NCI-H1417 treated with DMSO at 0.1 percent for 48 hours (cell line): ENCODE measurements at regions not wholly inside any gene's neighbourhood (a gene's known extent, or its start where the extent isn't known, plus 50 kb on each side); places are given as distances from the start of the nearest gene placed in this dataset.

Experiments
- DNase-seq: peaks from one replicate; lab custom pipeline; 2025; lab: John Stamatoyannopoulos, UW

- DNase-seq = no peak
These were observed 258.2 kb upstream of the TNRC6C start for GRCh38 chr17:77700165-77700881.

DNA sequence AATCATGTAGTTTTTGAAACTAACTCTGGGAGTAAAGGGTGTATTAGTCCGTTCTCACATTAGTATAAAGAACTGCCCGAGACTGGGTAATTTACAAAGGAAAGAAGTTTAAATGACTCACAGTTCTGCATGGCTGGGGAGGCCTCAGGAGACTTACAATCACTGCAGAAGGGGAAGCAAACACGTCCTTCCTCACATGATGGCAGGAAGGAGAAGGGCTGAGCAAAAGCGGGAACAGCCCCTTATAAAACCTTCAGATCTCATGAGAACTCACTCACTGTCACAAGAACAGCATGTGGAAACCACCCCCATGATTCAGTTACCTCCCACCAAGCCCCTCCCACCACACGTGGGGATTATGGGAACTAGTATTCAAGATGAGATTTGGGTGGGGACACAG is 256.5 kb upstream of the TNRC6C start:
- no peak for DNase-seq

GRCh38 chr17:77704048-77704815 is 254.3 kb upstream of the TNRC6C start:
- DNase-seq = no peak

DNA sequence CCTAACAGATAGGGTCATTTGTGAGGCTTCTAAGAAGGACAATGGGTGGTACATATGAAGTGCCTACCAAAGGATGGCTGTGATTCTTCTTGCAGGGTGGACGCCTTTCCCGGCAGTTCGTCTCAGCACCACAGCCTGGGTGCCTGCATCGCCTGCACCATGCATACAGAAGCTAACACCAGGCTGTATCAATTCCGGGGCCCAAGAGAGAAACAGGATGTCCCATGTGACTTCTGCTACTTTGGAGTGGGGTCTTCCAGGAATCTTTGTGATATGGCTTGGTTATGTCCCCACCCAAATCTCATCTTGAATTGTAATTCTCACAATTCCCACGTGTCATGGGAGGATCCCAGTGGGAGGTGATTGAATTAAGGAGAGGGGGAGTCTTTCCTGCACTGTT is 251.6 kb upstream of the TNRC6C start:
- no peak for DNase-seq

- no peak for DNase-seq
These were observed 251.0 kb upstream of the TNRC6C start for GRCh38 chr17:77707546-77707945.

DNA sequence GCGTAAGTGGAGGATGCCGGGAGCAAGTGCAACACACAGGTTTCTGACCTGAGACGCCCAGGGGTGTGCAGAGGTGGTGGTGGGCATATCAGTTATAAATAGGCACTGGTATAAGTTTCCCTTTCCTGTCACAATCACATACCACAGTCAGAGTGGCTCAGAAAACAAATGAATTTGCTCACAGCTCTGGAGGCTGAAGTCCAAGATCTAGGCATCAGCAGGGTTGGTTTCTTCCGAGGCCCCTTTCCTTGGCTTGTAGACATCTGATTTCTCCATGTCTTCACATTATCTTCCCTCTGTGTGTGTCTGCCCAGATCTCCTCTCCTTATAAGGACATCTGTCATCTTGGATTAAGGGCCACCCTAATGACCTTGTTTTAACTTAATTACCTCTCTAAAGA is 250.5 kb upstream of the TNRC6C start:
- DNase-seq = no peak

DNA sequence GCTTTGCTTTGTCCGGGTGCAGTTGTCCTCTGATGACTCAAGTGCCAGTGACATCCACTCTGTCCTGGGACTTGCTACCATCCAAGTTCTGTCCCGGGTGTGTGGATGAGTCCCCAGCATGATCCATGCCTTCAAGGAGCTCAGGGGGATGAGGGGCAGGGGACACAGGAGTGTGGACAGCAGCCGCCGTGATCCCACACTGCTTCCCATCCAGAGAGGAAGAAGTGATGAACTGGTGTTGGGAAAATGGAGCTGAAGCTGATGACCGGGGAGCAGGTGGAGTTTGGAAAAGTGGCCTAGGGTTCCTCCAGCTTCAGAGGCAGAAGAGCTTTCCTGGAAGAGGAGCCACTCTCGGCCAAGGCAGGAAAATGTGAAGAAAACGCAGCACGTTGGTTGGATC is 249.6 kb upstream of the TNRC6C start:
- DNase-seq = no peak

DNA sequence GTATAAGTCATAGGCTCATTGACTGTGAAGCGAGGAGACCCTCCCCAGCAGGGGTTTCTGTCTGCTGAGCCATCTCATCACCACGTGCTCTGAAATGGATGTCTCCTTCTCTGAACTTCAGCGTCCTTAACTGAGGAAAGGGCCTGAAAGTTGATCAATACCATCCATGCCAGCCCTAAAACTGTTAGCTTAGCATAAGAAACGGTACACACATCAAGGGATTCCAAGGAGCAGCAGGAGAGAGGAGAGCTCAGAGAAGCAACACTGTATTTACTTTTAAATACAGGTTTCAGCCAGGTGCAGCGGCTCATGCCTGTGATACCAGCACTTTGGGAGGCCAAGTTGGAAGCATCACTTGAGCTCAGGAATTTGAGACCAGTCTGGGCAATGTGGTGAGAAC is 248.9 kb upstream of the TNRC6C start:
- DNase-seq = no peak

- no peak for DNase-seq
These were observed 245.9 kb upstream of the TNRC6C start for GRCh38 chr17:77712578-77712977.

DNA sequence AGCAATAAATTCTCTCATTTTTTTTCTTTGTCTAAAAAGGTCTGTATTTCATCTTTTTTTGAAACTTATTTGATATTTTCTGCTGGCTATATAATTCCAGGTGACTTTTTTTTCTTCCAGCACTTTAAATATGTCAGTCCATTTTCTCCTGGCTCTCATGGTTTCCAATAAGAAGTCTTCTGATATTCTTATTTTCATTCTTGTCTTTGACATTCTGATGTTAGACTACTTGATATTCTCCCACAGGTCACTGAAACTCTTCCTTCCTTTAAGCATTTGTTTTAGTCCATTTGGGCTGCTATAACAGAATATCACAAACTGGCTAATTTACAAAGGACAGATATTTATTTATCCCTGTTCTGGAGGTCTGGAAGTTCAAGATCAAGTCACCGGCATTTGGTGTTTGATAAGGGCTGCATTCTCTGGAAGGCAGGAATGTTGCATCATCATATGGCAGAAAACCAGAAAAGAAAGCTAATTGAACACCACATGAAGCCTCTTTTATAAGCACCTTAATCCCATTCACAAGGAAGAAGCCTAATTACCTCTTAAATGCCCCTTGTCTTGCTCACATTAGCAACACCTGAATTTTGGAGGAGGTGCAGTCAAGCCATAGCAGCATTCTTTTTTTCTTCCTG is 242.1 kb upstream of the TNRC6C start:
- DNase-seq = no peak

GRCh38 chr17:77717941-77718668 is 240.4 kb upstream of the TNRC6C start:
- no peak for DNase-seq

- DNase-seq = no peak
These were observed 239.9 kb upstream of the TNRC6C start for GRCh38 chr17:77718669-77718961.

DNA sequence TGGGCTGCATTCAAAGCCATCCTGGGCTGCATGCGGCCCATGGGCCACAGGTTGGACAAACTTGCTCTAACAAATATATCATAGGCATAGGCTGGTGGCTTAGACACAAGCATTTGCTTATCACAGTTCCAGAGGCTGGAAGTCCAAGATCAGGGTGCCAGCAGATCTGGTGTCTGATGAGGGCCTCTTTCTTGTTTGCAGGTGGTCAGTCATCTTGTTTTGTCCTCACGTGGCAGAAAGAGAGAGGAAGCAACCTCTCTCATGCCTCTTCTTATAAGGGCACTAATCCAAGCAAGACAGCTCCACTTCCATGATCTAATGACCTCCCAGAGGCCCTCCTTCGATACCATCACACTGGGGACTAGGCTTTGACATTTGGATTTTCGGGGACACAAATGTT is 238.7 kb upstream of the TNRC6C start:
- no peak for DNase-seq

GRCh38 chr17:77720946-77721845 is 237.3 kb upstream of the TNRC6C start:
- DNase-seq = no peak

DNA sequence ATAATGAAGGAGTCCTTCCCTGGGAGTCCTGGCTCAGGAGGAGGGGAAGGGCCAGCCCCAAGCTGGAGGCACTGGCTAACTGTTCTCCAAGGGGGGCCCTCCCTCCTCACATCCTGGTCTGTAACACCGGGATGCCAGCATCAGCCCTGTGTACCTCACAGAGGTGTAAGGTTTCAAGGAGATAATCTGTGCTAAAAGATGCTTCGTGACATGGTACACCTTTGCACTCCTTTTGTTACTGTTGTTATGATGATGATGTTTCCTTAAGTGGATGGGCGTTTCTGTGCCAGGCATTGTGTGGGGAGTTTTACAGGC is 236.7 kb upstream of the TNRC6C start:
- DNase-seq = no peak

DNA sequence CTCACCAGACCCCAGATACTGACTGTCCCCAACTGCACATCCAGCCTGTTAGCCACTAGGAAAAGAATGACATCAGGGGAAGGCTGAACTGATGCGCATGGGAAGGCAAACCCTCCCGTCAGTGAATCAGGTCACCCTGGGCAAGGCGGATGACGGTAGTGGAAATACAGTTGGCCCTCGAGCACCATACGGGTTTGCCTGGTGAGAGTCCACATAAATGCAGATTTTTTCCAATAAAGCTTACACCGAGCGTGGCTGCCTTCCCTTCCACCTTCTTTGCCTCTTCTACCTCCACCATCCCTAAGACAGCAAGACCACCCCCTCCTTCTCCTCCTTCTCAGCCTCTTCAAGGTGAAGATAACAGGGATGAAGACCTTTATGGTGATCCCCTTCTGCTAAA is 236.1 kb upstream of the TNRC6C start:
- DNase-seq = no peak

DNA sequence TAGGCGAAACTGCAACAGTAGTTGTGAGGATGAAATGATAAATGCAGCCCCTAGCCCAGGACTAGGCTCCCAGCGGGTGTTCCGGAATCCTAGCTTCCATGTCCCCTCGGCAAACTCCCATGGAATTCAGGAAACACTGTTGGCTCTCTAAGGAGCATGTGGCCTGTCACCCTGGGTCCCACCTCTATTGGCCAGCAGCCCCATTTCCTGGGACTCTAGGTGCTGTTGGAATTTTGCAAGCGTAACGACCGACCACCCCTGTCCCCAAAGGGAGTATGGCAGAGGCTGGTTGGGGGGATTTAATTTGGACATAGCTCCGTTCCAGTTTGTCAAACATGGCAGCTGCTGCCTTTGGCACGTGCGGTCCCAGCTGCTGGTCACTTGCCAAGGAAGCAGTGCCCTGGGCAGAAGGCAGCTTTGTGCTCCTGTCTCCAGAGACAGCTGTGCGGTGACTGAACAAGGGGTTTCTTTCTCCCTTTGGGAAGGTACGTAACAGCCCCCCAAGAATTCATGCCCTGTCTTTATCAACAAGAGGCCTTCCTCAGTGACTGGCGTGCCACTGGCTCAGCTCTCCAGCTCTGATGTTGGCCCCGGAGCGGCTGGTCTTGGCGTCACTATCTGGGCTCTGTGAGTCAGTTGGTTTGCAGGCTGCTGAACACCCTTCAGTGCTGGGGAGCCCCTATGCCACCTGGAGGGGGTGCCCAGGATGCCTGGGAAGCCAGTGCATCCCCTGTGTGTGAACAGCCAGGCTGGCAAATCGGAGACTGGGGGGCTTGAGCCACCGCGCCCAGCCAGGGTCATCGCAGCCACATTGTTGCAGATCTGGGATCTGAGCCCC is 235.2 kb upstream of the TNRC6C start:
- no peak for DNase-seq

- no peak for DNase-seq
These were observed 234.3 kb upstream of the TNRC6C start for GRCh38 chr17:77723909-77724875.

DNA sequence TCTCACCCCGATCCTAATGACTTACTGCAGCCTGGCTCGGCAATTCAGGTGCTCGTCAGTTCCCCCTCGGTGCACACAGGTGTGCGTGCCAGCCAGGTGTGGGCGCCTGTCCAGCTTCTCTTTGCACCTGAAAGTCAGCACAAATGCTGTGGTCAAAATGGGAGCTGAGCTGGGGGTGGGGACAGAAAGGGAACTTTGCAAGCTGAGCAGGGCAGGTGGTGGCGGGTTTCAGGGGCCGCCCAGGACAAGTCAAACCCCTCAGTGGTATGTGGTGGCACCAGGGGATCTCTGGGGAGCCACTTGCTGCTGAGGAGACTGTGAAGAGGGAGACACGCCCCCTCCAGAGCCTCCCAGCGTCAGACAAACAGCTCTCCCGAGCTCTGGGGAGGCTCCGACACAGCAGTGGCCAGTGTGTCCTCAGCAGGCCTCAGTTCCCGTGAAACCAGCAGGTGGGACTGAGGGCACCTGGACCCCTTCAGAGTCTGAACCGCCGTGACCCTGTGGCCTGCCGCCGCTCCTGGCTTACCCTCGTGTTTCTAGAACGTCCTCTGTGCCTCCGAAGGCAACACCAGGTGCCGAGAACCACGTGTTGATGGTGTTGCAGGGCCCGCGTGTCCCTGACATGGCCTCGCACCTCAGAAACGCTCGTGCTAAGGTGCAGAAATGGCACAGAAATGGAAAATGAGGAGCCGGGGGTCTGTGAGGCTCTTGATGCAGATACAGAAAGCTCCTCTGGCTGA is 233.5 kb upstream of the TNRC6C start:
- DNase-seq = no peak
